NCI-H146 treated with DMSO at 0.1 percent for 48 hours (cell line): ENCODE measurements at regions not wholly inside any gene's neighbourhood (a gene's known extent, or its start where the extent isn't known, plus 50 kb on each side); places are given as distances from the start of the nearest gene placed in this dataset.

Experiments
- DNase-seq: peaks from one replicate; lab custom pipeline; 2025; ENCODE audit not compliant: unreplicated experiment; lab: John Stamatoyannopoulos, UW

DNA sequence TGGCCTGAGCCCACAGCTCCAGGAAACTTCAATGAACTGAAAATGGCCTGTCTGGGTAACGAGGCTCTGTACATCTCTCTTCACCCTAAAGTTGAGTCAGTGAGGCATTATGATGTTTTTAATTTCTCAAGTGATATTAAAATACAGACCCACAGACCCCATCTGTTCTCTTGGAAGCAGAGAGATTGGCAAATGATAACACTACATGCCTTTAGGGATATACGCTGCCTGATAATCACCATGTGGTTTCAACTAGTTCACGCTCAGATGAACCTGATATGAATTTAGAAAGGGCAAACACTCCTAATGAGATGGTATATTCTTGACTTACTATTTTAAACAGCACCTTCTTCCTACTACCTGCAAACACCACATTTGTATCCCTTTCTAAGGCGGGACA is 127.5 kb downstream of the RFC3 start:
- no peak for DNase-seq

- DNase-seq, result no peak
Measured at GRCh38 chr13:33953203-33953602, 135.3 kb downstream of the RFC3 start.

DNA sequence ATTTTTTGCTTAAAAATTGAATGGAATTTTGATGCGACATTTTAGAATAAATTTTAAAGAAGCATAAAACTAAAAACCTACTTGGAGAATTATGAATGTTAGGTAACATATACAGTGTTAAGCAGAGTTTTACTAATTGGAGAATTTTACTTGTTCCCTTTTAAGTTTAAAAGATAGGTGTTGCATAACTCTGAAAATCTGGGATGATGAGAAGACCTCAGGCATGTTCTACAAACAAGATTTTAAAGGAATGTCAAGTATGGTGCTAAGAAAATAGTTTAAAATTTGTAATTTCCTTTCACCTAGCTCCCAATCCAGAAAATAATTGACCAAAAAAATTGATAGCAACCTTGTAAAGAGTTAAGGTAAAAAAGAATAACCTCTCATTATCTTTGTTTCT is 135.8 kb downstream of the RFC3 start:
- DNase-seq, result no peak

DNA sequence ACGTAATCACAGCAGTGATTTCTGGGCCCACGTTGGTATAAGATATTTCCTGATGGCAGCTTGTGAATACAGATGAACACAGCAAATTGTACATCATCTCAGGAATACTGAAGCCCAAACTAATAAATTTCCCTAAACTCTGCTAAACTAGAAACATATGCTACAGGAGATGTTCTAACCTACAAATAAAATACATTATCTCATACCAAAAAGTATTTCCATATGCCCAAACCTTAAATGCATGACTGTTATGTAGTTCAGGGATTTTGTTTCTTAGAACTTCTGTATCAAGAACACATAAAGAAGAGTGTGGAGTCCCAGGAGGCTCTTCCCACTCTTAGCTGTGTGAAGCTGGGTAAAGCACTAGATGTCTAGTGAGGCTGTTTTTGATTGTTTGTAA is 138.4 kb downstream of the RFC3 start:
- no peak for DNase-seq

DNA sequence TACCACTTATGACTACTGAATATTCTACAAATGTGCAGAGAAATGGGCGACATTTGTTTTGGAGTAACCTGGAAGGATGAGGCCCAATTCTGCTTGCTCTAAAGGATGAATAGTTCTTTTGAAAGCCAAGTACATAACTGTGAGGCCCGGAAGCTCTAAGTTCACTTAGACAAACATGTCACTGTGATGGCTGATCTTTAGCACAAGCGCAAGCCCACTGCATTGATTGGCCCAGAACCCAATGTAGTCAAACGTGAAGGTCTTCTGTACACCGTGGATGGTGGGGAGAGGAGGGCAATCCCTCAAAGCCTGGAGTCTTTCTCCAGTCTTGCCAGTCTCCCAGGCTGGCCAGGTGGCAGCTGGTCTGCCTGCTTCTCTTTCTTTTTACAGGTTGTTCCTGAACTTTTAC is 139.6 kb downstream of the RFC3 start:
- DNase-seq, result no peak

GRCh38 chr13:33958964-33959363 is 141.0 kb downstream of the RFC3 start:
- DNase-seq, result no peak

- DNase-seq, result no peak
Measured at GRCh38 chr13:33963134-33963533, 145.2 kb downstream of the RFC3 start.

DNA sequence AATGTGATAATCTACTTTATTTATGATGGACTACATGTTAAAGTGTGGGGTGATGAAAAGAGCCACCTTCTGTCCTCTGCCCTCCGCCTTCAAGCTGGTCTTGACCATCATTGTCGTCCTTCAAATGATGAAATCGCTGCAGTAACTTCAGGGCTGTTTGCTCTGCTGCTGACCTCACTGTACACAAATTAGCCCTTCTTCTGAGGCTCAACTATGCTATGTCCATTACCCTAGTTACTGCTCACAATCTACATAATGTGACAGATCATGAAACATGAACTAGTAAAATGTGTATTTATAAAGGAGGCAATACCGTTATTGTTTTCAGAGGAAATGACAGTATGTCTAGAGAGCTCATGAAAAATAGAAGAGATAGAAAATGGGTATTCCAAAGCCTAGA is 145.9 kb downstream of the RFC3 start:
- DNase-seq, result no peak

GRCh38 chr13:33968520-33969507 is 150.9 kb downstream of the RFC3 start:
- no peak for DNase-seq

GRCh38 chr13:33970746-33971561 is 153.0 kb downstream of the RFC3 start:
- no peak for DNase-seq

DNA sequence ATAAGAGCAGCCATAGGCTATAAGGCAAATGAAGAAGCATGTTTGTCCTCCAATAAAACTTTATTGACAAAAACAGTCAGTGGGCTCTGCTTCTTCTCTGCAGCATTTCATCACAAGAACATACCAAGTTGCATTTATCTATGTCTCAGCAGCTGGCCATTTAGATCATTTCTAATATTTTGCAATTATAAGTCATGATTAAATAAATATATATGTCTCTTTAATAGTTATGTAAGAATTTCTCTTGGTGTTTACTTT is 153.5 kb downstream of the RFC3 start:
- DNase-seq, result no peak

DNA sequence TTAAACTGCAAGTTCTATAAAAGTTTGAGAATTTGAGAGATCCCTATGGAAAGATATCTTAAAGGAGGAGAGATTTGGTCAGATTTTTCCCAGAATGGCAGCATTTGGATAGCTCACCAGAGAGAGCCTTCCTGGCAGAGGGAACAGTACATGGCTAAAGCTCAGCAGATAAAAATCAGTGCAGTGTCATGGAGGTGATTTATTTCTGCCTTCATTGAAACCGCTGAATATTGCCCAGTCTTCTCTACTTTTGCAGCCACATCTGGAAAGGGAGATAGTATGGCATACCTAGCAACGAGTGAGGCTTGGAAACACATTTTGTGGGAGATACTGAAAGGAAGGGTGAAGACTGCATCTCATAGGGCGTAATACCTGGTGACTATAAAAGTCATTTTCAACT is 155.2 kb downstream of the RFC3 start:
- DNase-seq, result no peak

GRCh38 chr13:33976965-33977364 is 159.0 kb downstream of the RFC3 start:
- DNase-seq, result no peak

- no peak for DNase-seq
Measured at GRCh38 chr13:33978653-33979052, 160.7 kb downstream of the RFC3 start.

DNA sequence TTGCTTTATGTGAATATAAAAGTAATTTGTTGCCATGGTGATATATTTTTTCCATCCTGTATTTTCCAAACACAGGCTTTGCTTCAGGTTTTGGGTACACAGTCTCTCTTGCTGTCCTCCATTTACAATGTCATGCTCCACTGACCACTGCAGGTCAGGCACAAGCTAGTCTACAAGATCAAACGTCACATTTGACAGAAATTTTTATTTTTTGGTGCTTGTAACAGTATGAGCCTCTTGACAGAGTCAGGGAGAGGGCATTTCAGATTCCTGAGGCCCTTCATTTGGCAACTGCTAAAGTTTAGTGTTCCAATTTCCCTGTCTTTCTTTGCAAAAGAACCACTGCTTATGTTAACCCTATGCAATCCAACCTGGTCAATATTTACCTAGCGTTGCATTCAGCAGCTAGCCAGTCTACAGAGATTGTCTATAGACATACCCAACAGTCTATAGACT is 175.0 kb downstream of the RFC3 start:
- DNase-seq, result peak; percentile 82

DNA sequence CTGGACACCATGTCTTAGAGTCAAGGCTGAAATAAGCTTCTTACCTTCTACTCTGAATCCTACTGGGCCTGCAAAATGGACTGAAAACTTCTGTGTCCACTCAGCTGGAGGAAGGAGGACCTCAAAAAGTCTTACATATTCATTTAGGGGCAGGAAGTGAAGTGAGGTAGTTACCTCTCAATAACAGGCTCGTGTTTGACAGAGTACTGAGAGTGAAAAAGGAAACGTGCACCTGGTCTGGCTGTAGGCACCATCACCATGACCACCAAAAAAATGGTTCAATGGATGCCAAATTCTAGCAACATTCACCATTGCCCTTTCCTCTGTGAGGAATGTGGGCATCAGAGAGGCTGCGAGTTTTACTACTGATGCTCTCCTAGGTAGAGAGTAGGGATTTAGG is 176.2 kb downstream of the RFC3 start:
- no peak for DNase-seq

- DNase-seq, result no peak
Measured at GRCh38 chr13:33994826-33995502, 177.0 kb downstream of the RFC3 start.

- DNase-seq, result no peak
Measured at GRCh38 chr13:33996636-33997035, 178.7 kb downstream of the RFC3 start.

GRCh38 chr13:33997574-33997973 is 179.6 kb downstream of the RFC3 start:
- no peak for DNase-seq

DNA sequence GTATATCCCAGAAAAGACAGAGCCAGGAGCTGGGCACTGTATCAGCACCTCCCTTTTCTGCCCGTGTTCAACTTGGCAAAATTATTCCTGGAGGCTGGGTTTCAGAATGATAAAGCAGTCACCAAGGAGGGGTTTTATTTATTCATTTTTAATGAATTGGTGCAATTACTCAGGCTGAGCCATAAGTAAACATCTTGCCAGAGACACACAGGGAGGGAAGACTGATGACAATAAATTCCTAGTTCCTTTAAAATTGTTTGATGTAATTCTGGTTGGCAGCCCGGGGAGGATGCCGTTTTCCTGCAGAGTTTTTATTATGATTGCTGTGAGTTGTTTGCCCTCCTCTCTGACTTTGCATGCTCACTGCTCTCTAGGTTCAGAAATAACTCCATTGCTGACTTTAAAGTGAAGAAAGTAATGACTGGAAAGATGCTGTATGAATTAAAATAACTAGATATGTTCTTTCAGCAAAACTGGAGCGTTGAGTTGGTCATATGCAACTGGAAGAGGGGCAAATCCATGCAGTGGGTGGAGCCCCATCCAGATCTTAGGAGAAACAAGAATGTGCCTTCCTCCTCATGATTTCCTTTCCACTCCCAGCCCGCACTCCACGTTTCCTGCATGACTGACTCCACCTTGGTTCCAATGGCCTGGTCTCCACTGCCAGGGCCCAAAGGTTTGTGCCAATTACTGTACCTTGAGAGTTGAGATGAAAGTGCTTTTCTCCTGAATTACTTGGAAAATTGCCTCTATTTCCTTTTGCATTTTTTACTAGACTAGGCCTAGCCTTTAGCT is 182.1 kb downstream of the RFC3 start:
- DNase-seq, result peak; percentile 71

DNA sequence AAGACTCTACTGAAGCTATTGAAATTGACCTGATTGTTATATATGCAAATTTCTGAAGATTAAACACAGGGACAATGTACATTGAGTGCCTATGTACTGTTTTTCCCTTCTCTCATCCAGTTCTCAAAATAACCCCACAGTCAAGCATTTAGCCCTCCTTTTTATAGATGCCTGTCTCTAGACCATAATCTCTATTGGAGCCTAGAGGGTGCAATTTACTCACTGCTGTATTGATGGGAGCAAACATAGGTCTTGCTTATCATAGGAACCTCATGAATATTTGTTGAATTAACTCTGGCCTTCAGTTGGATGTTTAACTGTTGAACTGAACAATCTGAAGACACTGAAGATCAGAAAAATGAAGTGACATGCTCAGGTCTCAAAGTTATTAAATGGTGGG is 183.0 kb downstream of the RFC3 start:
- DNase-seq, result peak; percentile 43
